ENCODE measurements at regions not wholly inside any gene's neighbourhood (a gene's known extent, or its start where the extent isn't known, plus 50 kb on each side); places are given as distances from the start of the nearest gene placed in this dataset.

GRCh38 chr22:48314073-48314472 is 1513.6 kb downstream of the BRD1 start:
- no peak overlapping the region for H3K9ac ChIP-seq (ENCODE audit: low read length)
- no peak overlapping the region for H3K4me3 ChIP-seq (replicated peaks in 1 of 2; ENCODE audit: low read depth in 1 of 2, low read length in 2 of 2)
- CTCF ChIA-PET: no interaction called here
- POLR2A ChIA-PET: no interaction called here
- RAD21 ChIA-PET (ENCODE audit: low non-redundant PET in 1 of 2, low total read pairs in 2 of 2, uncharacterized antibody in 2 of 2, unreplicated experiment in 2 of 2): no interaction called here
- no peak overlapping the region for H2AFZ ChIP-seq (ENCODE audit: low read depth, low read length, poor library complexity, severe bottlenecking)
- H3K27me3 ChIP-seq (ENCODE audit: insufficient read depth, low read length): 0 out of 2 replicates have a peak, but pooled peaks cover 4% of the 10 kb centered on the region
- no peaks in the 10 kb centered on the region for H3K79me2 ChIP-seq (ENCODE audit: insufficient read depth, low read length)
- H3K4me1 ChIP-seq (ENCODE audit: control insufficient read depth in 1 of 2, insufficient read depth in 2 of 2, low read length in 2 of 2): no peaks in the 10 kb centered on the region
- peaks cover 0 to 7% of the 10 kb centered on the region in 2 experiments; a peak in 2 of 4 replicates for H3K9me3 ChIP-seq (ENCODE audit: control insufficient read depth in 1 of 2, insufficient read depth in 1 of 2, low read depth in 1 of 2, low read length in 2 of 2)
- BruUV-seq (replicated peaks): no TSS peak
- no peak overlapping the region for H3K27ac ChIP-seq (ENCODE audit: low read depth, low read length)
- H3K36me3 ChIP-seq (ENCODE audit: control insufficient read depth in 1 of 2, insufficient read depth in 2 of 2, low read length in 2 of 2): no peaks in the 10 kb centered on the region
- intact Hi-C loops (cut with micrococcal nuclease): no loop called here
- no peak for ATAC-seq
- no peak for TF ChIP-seq SP1 (IDR thresholded peaks at IDR 0.05; ENCODE audit: low read depth)
- TF ChIP-seq TCF7L2 (IDR thresholded peaks at IDR 0.05; ENCODE audit: borderline replicate concordance, extremely low read depth, insufficient read depth, insufficient read length): no peak
- TF ChIP-seq, protein P1, sequence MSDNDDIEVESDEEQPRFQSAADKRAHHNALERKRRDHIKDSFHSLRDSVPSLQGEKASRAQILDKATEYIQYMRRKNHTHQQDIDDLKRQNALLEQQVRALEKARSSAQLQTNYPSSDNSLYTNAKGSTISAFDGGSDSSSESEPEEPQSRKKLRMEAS (IDR thresholded peaks at IDR 0.05): no peak
- TF ChIP-seq POLR2A (IDR thresholded peaks at IDR 0.05; ENCODE audit: borderline replicate concordance, extremely low read depth, insufficient read depth, insufficient read length): no peak
- TF ChIP-seq ATF3 (IDR thresholded peaks at IDR 0.05): no peak
- no peak for TF ChIP-seq POLR2AphosphoS5 (IDR thresholded peaks at IDR 0.05; ENCODE audit: low read depth, low read length)
- TF ChIP-seq EZH2phosphoT487 (IDR thresholded peaks at IDR 0.05; ENCODE audit: borderline replicate concordance): no peak
- TF ChIP-seq ELF1 (IDR thresholded peaks at IDR 0.05; ENCODE audit: borderline replicate concordance, low read depth): no peak
- H3K4me2 ChIP-seq (ENCODE audit: low read length): no peak overlapping the region
- no peaks in the 10 kb centered on the region for H3K9me2 ChIP-seq (ENCODE audit: insufficient read depth)
- no peak for DNase-seq (ENCODE audit: low read depth, low spot score)
- H4K20me1 ChIP-seq (ENCODE audit: insufficient read depth): no peaks in the 10 kb centered on the region

- ChIA-PET CTCF (no interaction called here), RAD21 (ENCODE audit: low non-redundant PET in 1 of 2, low total read pairs in 2 of 2, uncharacterized antibody in 2 of 2, unreplicated experiment in 2 of 2) (no interaction called here), POLR2A (no interaction called here)
- no TSS peak for BruUV-seq (replicated peaks)
- Histone ChIP-seq H3K27ac (ENCODE audit: low read depth, low read length) (no peak overlapping the region), H3K79me2 (ENCODE audit: insufficient read depth, low read length) (no peaks in the 10 kb centered on the region), H3K9ac (ENCODE audit: low read length) (no peak overlapping the region), H3K9me2 (ENCODE audit: insufficient read depth) (no peaks in the 10 kb centered on the region), H3K4me2 (ENCODE audit: low read length) (no peak overlapping the region), H3K36me3 (ENCODE audit: control insufficient read depth in 1 of 2, insufficient read depth in 2 of 2, low read length in 2 of 2) (no peaks in the 10 kb centered on the region), H2AFZ (ENCODE audit: low read depth, low read length, poor library complexity, severe bottlenecking) (no peak overlapping the region), H3K9me3 (ENCODE audit: control insufficient read depth in 1 of 2, insufficient read depth in 1 of 2, low read depth in 1 of 2, low read length in 2 of 2) (peaks cover 0 to 7% of the 10 kb centered on the region in 2 experiments; a peak in 2 of 4 replicates), H3K27me3 (ENCODE audit: insufficient read depth, low read length) (0 out of 2 replicates have a peak, but pooled peaks cover 3% of the 10 kb centered on the region), H4K20me1 (ENCODE audit: insufficient read depth) (no peaks in the 10 kb centered on the region), H3K4me3 (replicated peaks in 1 of 2; ENCODE audit: low read depth in 1 of 2, low read length in 2 of 2) (no peak overlapping the region), H3K4me1 (ENCODE audit: control insufficient read depth in 1 of 2, insufficient read depth in 2 of 2, low read length in 2 of 2) (no peaks in the 10 kb centered on the region)
- TF ChIP-seq EZH2phosphoT487 (IDR thresholded peaks at IDR 0.05; ENCODE audit: borderline replicate concordance) (no peak), ZNF274 (IDR thresholded peaks at IDR 0.05; ENCODE audit: low read depth, low read length) (no peak), SIN3A (IDR thresholded peaks at IDR 0.05; ENCODE audit: low read depth) (no peak), ELF1 (IDR thresholded peaks at IDR 0.05; ENCODE audit: borderline replicate concordance, low read depth) (no peak), EGR1 (IDR thresholded peaks at IDR 0.05; ENCODE audit: low read depth) (no peak)
- ATAC-seq (no peak), DNase-seq (ENCODE audit: low read depth, low spot score) (no peak)
- intact Hi-C loops (cut with micrococcal nuclease): no loop called here
These were observed 1514.4 kb downstream of the BRD1 start for GRCh38 chr22:48313175-48313830.
